HG03460 (cell line): ENCODE measurements at regions not wholly inside any gene's neighbourhood (a gene's known extent, or its start where the extent isn't known, plus 50 kb on each side); places are given as distances from the start of the nearest gene placed in this dataset.
"Not testable (repeated sequence)": the region's sequence is repeated elsewhere in the genome, so short reads cannot be mapped to it uniquely, and the experiment has no call there.

Experiments
- ATAC-seq: cut with Tn5 transposase; IDR thresholded peaks from one replicate; pipeline ENCODE4 v1.9.1; 2021; ENCODE audit not compliant: unreplicated experiment

- ATAC-seq: no peak
Measured at GRCh38 chr1:157410457-157410856, 141.9 kb downstream of the FCRL5 start.

GRCh38 chr1:157409927-157410326 lies 142.4 kb downstream of the FCRL5 start:
- no peak for ATAC-seq

GRCh38 chr1:157407917-157408525 lies 144.3 kb downstream of the FCRL5 start:
- no peak for ATAC-seq

- ATAC-seq: no peak
Measured at GRCh38 chr1:157407367-157407766, 144.9 kb downstream of the FCRL5 start.

GRCh38 chr1:157405662-157406061 lies 146.7 kb downstream of the FCRL5 start:
- no peak for ATAC-seq

GRCh38 chr1:157404614-157405013 lies 147.7 kb downstream of the FCRL5 start:
- no peak for ATAC-seq

GRCh38 chr1:157404063-157404501 lies 148.2 kb downstream of the FCRL5 start:
- ATAC-seq: no peak

GRCh38 chr1:157403608-157404007 lies 148.7 kb downstream of the FCRL5 start:
- peak; percentile 28 for ATAC-seq

GRCh38 chr1:157403203-157403602 lies 149.1 kb downstream of the FCRL5 start:
- peak; percentile 87 for ATAC-seq

- ATAC-seq: no peak
Measured at GRCh38 chr1:157400766-157401165, 151.5 kb downstream of the FCRL5 start.

GRCh38 chr1:157399984-157400382 lies 152.3 kb downstream of the FCRL5 start:
- peak; percentile 44 for ATAC-seq

GRCh38 chr1:157399343-157399983 lies 152.9 kb downstream of the FCRL5 start:
- ATAC-seq: no peak

GRCh38 chr1:157390651-157391050 lies 161.7 kb downstream of the FCRL5 start:
- ATAC-seq: no peak

GRCh38 chr1:157388057-157388456 lies 164.3 kb downstream of the FCRL5 start:
- no peak for ATAC-seq

- ATAC-seq: no peak
Measured at GRCh38 chr1:157384258-157384657, 168.1 kb downstream of the FCRL5 start.

GRCh38 chr1:157382351-157382750 lies 170.0 kb downstream of the FCRL5 start:
- no peak for ATAC-seq

GRCh38 chr1:157380523-157380922 lies 171.8 kb downstream of the FCRL5 start:
- ATAC-seq: no peak

- not testable (repeated sequence) for ATAC-seq
Measured at GRCh38 chr1:157377280-157377713, 175.0 kb downstream of the FCRL5 start.

- ATAC-seq: no peak
Measured at GRCh38 chr1:157376681-157377080, 175.6 kb downstream of the FCRL5 start.

- ATAC-seq: not testable (repeated sequence)
Measured at GRCh38 chr1:157372311-157372710, 180.0 kb downstream of the FCRL5 start.

- no peak for ATAC-seq
Measured at GRCh38 chr1:157371826-157372225, 180.5 kb downstream of the FCRL5 start.

- no peak for ATAC-seq
Measured at GRCh38 chr1:157371221-157371620, 181.1 kb downstream of the FCRL5 start.

- no peak for ATAC-seq
Measured at GRCh38 chr1:157370698-157371097, 181.6 kb downstream of the FCRL5 start.
